ENCODE measurements at regions not wholly inside any gene's neighbourhood (a gene's known extent, or its start where the extent isn't known, plus 50 kb on each side); places are given as distances from the start of the nearest gene placed in this dataset.

GRCh38 chr4:19236473-19236872 lies 1015.2 kb upstream of the SLIT2 start:
- TF ChIP-seq CTCF (conservative IDR thresholded peaks at IDR 0.05) (no peak), EZH2 (IDR thresholded peaks at IDR 0.05; ENCODE audit: low read depth) (no peak)

Measured in PC-9 (cell line).